ENCODE measurements at regions not wholly inside any gene's neighbourhood (a gene's known extent, or its start where the extent isn't known, plus 50 kb on each side); places are given as distances from the start of the nearest gene placed in this dataset.

- TF ChIP-seq RELB (IDR thresholded peaks at IDR 0.05; ENCODE audit: low read depth) (no peak), MLLT1 (IDR thresholded peaks at IDR 0.05) (no peak), CREM (IDR thresholded peaks at IDR 0.05; ENCODE audit: low read depth) (no peak), SREBF1 (IDR thresholded peaks at IDR 0.05; ENCODE audit: low read length) (no peak), SPI1 (IDR thresholded peaks at IDR 0.05; ENCODE audit: borderline replicate concordance, insufficient read depth, low read depth, low read length) (no peak)
These were observed 204.8 kb upstream of the MAGI2 start (continued) for GRCh38 chr7:79658304-79658703.

GRCh38 chr7:79653136-79653631, 199.7 kb upstream of the MAGI2 start:
- intact Hi-C loops (cut with micrococcal nuclease; ENCODE audit: unreplicated experiment), result no loop called here
- DNase-seq (ENCODE audit: low read depth, low spot score), result no peak
- in situ Hi-C loops (cut with MboI), result no loop called here
- H3K4me3 ChIP-seq, result no peak overlapping the region
- H4K20me1 ChIP-seq (ENCODE audit: control insufficient read depth, insufficient read depth), result no peaks in the 10 kb centered on the region
- H3K4me2 ChIP-seq (ENCODE audit: control insufficient read depth, insufficient read depth), result no peak overlapping the region
- no peak overlapping the region for H3K27ac ChIP-seq (ENCODE audit: control insufficient read depth, insufficient read depth)
- FAIRE-seq, result no peak
- H3K79me2 ChIP-seq (ENCODE audit: control insufficient read depth, insufficient read depth, low read length), result no peaks in the 10 kb centered on the region
- no peaks in the 10 kb centered on the region for H3K36me3 ChIP-seq (ENCODE audit: control insufficient read depth in 2 of 2, insufficient read depth in 2 of 2, low read length in 1 of 2)
- no TSS peak for BruUV-seq (replicated peaks)
- H3K9me3 ChIP-seq (replicated peaks; ENCODE audit: control insufficient read depth, insufficient read depth, low read length), result no peaks in the 10 kb centered on the region
- ChIA-PET CTCF (interaction anchor here (0.5 kb wide), 1 partner anchor 452 kb away, joined by 3 read pairs; no protein-coding TSS in a partner anchor), POLR2A (no interaction called here), SMC1A (ENCODE audit: uncharacterized antibody, unreplicated experiment) (no interaction called here), RAD21 (ENCODE audit: unreplicated experiment) (no interaction called here)
- 0% methylated on average over 2 of the region's 2 CpGs for WGBS (ENCODE audit: insufficient coverage, insufficient replicate concordance, low lambda C conversion rate, missing lambda C conversion rate)
- no peak overlapping the region for H2AFZ ChIP-seq (ENCODE audit: control insufficient read depth, low read depth, low read length)
- no peaks in the 10 kb centered on the region for H3K4me1 ChIP-seq (ENCODE audit: control insufficient read depth, insufficient read depth, low read length)
- no peak overlapping the region for H3K9ac ChIP-seq (ENCODE audit: control insufficient read depth, insufficient read depth, low read length)
- ATAC-seq, result no peak
- H3K27me3 ChIP-seq (replicated peaks in 1 of 2; ENCODE audit: control insufficient read depth in 2 of 2, insufficient read depth in 2 of 2, low read length in 1 of 2), result no peaks in the 10 kb centered on the region
- TF ChIP-seq EED (IDR thresholded peaks at IDR 0.05; ENCODE audit: low read depth) (no peak), PRDM15 (CRISPR knock-in tag; IDR thresholded peaks at IDR 0.05) (no peak), PBX3 (IDR thresholded peaks at IDR 0.05; ENCODE audit: insufficient replicate concordance, low read depth, low read length) (no peak), BMI1 (IDR thresholded peaks at IDR 0.05; ENCODE audit: borderline replicate concordance) (no peak), ATF7 (IDR thresholded peaks at IDR 0.05; ENCODE audit: low read depth) (no peak), ZBED1 (IDR thresholded peaks at IDR 0.05; ENCODE audit: borderline replicate concordance) (no peak), ZSCAN29 (IDR thresholded peaks at IDR 0.05) (no peak), EZH2 (IDR thresholded peaks at IDR 0.05; ENCODE audit: borderline replicate concordance, control insufficient read depth, low read depth, low read length) (no peak), CREB1 (IDR thresholded peaks at IDR 0.05; ENCODE audit: low read depth) (no peak), FOXM1 (IDR thresholded peaks at IDR 0.05; ENCODE audit: low read depth, low read length) (no peak), ZNF217 (IDR thresholded peaks at IDR 0.05) (no peak), HCFC1 (IDR thresholded peaks at IDR 0.05; ENCODE audit: low read length) (no peak)
